ENCODE measurements at regions not wholly inside any gene's neighbourhood (a gene's known extent, or its start where the extent isn't known, plus 50 kb on each side); places are given as distances from the start of the nearest gene placed in this dataset.

DNA sequence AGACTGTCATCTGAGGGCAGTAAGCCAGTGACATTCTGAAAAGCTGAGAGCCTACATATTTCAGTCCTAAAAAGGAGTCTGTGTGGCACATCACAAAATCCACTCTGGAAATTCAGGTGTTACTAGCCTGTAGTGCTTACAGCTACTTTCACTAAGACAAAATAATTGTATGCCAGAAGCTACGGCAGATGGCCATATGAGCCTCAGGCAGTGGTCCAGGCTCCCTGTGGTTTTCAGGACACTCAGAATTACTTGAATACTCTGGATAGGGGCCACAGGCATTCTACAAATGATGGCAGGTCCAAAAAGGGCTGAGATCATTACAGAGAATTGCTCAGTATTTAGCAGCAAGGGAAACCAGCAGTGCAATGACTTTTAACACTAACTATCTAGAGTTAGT is 527.1 kb downstream of the MRPL39 start:
- TF ChIP-seq EGR1 (IDR thresholded peaks at IDR 0.05; ENCODE audit: borderline replicate concordance, low read depth, low read length) = no peak
- no peak for TF ChIP-seq HDAC2 (IDR thresholded peaks at IDR 0.05; ENCODE audit: borderline replicate concordance in 1 of 2, low read depth in 2 of 2, low read length in 2 of 2)
- TF ChIP-seq RNF2 (IDR thresholded peaks at IDR 0.05; ENCODE audit: borderline replicate concordance, low read depth, low read length, missing control alignments, poor library complexity, severe bottlenecking) = no peak
- TF ChIP-seq CREB1 (IDR thresholded peaks at IDR 0.05) = no peak
- TF ChIP-seq SIN3A (conservative IDR thresholded peaks at IDR 0.05 in 1 of 2, IDR thresholded peaks at IDR 0.05 in 1 of 2; ENCODE audit: low read depth in 1 of 2, low read length in 2 of 2) = no peak
